ENCODE measurements at regions not wholly inside any gene's neighbourhood (a gene's known extent, or its start where the extent isn't known, plus 50 kb on each side); places are given as distances from the start of the nearest gene placed in this dataset.

DNA sequence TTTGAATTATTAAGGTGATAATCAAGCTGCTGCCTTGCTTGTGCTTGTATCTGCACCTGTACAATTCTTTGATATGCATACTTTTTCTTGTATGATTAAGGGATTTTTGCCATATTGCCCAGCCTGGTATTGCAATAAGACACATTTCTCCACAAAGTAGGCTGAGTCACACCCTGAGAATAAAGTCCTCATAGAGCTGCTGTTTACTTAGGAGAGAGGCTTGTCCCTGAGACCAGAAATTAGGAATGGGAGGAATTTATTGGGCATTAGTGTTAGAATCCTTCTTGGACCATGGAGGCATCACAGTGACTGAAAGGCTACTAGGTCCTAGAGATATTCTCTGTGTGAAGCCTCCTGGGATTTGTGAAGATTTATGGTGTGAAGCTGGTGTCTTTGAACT lies 506.8 kb upstream of the FBXO33 start:
- DNase-seq = no peak

DNA sequence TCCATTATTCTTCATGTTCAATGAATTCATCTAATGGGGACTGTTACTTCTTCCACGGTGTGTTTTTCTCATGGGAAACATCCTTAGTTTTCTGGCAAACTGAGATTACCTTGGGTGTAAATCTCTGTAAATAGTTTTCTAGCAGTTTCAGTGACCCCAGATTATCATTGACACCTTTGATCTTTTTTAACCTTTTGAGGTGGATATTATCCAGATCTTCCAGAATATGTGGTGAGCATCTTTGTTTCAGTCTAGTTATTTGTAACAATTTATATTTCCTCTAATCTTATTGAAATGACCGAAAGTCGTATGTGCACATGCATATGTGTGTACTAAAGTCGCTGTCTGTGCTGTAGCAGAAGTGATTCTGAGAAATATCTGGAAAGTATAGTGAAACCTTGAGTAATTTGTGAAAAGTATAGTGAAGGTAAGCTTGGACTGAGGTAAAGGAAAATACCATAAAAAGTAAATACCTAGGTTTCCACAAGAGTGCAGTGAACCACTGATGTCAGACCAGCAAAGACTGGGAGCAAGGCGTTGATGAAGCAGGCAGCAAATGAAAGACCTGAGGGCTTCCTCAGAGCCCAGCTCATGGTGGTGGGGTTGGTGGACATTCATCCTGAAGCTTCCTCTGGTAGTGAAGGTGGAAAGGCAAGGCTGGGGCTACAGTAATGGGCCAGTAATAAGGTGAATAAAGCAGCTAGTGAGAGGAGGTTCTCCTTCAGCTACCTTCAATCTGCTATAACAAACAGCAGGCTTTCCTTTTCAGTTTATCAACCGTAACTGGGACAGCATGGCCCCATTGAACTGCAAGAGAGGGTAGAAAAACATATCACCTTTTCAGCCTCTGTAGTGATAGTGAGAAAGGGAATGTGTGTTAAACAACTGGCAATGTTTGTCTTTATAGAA lies 480.2 kb upstream of the FBXO33 start:
- DNase-seq = no peak

DNA sequence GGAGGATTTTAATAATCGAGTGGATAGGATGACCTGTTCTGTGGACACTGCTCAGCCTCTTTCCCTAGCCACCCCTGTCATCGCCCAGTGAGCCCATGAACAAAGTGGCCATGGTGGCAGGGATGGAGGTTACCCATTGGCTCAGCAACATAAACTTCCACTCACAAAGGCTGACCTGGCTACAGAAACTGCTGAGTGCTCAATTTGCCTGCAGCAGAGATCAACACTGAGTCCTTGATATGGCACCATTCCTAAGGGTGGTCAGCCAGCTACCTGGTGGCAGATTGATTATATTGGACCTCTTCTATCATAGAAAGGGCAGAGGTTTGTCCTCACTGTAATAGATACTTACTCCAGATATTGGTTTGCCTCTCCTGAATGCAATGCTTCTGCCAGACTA lies 465.4 kb upstream of the FBXO33 start:
- DNase-seq = no peak

DNA sequence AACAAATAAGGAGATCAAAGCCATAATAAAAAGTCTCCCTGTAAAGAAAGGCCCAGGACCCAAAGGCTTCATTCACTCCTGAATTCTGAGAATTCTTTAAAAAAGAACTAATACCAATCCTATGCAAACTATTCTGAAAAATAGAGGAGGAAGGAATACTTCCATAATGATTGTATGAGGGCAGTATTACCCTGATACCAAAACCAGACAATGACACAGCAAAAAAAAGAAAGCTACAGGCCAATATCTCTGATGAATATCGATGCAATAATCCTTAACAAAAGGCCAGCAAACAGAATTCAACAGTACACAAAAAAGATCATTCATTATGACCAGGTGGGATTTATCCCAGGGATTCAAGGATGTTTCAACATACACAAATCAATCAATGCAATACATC lies 457.8 kb upstream of the FBXO33 start:
- DNase-seq = no peak

DNA sequence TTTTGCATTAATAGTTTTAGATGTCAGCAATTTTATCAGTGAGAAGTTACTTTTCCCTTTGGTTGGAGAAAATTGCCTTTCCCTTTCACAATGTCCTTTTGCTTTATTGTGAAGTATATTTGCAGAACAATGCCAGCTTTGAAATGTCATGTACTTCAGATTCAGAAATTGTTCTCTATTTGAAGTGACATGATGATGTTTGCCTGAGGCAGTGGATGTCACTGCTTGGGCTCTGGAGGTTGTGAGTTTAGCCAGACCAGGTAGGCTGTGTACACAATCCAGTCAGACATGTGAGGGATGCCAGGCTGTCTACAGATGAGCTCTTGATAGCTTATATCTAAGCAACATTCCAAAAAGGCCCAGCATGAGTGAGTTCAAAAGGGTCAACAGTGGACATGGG lies 451.9 kb upstream of the FBXO33 start:
- DNase-seq = no peak

DNA sequence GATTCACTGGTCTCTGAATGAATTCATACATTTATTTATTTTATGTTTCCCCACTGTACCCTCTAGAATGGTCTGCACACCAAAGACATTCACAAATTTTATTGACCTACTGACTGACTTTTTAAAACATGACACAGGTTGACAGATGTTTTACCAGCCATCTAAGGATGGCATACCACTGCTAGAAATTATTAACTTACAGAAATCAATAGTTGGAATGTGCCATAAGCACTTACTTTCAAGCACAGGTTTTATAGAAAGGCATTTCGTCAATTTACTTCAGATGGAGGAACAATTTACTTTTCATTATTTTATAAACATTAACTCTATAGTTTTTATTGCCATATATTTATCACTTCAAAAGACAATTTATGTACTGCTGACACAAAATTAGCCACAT lies 448.7 kb upstream of the FBXO33 start:
- no peak for DNase-seq

DNA sequence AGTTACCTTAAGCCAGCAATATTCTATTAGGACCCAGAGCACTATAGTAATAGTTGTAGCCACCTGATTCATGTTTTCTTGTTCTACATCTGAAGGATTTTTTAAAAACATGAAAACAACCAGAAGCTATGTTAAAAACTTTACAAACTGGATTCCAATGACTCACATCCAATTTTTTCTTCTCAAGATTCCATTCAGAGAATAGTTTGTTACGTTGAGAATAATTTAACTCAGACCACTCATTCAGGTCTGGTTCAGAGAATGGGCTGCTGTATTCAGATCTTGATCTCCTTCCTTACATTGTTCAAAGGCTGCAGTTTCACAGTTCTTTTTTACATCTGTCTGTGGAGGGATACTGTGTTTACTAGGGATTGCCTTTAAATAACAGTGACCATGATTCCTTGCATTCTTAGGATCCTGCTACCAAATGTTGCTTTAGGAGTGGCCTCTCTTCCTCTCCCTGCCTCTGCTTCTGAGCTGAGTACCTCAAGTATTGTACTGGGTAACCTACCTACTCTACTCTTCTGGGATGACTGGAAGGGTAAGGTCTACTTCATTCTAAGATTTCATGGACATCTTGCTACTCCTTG lies 448.0 kb upstream of the FBXO33 start:
- no peak for DNase-seq

DNA sequence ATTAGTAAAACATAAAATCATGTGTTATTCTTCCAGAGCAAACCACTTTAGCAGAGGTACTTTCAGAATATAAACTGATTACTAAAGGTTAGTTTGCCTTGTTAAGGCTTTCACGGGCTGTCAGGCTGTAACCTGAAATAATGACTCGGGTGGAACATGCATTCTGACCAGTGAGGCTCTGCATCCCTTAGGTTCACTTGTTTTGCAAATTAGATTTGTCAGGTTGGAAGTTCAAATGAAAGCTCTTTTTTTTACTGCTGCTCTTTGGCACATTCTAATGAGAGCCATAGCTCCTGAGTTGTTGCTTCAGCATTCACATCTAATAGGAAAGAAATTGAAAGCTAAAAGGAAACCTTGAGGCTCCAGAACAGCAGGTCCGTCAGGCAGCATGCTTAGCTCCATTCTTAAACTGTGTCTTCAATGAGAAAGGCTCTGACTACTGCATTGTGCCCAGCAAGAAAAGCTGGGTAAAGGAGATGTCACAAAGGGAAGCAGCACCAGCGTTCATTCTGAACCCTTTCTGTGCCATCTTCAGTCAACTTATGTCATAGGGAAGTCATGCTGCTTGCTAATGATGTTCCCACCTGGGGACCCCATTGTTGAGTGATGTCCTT lies 445.5 kb upstream of the FBXO33 start:
- DNase-seq = no peak

DNA sequence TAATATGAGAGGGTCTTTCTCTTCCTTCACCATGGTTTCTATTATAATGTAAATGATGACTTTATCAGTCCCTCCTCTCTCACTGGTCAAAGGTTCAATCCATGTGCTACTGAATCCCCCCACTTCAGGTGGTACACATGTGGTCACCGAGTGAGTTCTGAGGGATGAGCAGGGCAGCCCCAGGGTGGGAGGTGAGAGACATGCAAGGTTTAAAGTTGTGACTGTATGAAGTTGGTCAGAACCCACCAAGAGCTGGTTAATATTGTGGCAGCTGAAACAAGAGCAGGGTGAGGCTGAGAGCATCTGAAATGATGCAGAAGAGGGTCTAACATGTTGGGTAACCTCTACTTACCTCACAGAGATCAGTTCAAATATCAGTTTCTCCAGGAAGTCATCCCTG lies 444.7 kb upstream of the FBXO33 start:
- DNase-seq = no peak

DNA sequence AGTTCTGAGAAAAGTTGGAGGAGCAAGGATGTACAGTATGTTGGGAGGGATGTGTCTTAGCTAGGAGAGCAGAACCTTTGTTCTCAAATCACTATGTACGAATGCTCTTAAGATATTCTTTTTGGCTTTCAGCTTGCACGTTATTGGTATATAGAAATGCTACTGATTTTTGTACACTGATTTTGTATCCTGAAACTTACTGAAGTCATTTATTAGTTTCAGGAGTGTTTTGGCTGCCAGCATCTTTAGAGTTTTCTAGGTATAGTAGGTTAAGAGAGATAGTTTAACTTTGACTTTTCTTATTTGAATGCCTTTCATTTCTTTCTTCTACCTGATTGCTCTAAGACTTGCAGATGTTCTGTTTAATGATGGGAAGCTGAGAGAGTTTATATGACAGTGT lies 442.8 kb upstream of the FBXO33 start:
- DNase-seq = no peak

DNA sequence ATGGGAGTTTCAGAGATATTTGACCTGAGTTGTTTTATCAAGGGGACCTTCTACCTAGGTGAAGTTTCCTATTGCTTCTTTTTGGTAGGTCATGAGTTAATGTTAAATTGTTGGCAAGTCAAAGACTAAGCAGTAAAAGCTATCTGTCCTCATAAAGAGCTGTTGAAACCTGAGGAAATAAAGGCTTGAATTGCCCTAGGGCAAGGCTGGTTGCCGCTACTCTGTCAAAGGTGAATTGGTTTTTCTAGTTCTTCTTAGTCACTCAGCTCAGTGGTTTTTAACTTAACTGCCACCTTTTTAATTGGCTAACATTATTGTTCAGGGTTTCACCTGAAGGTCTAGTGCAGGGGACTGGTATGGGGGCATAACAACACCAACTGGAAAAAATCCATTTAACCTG lies 441.6 kb upstream of the FBXO33 start:
- no peak for DNase-seq

DNA sequence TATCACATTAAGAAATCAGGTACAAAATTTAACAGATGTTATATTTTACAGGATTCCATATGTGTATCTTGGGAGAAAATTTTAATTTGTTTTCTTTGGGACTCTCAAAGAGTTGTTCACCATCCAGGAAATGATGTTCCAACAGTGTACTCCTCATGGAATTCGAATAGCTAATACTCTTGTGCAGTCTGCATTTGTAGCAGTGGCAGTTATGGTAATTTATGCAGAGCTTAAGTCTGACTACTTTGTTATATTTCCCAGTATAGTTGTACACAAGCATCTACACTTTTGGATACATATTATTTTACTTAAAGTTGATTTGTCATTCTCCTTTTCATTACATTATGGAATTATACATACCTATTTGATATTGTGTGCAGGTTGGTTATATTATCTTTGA lies 436.7 kb upstream of the FBXO33 start:
- no peak for DNase-seq

DNA sequence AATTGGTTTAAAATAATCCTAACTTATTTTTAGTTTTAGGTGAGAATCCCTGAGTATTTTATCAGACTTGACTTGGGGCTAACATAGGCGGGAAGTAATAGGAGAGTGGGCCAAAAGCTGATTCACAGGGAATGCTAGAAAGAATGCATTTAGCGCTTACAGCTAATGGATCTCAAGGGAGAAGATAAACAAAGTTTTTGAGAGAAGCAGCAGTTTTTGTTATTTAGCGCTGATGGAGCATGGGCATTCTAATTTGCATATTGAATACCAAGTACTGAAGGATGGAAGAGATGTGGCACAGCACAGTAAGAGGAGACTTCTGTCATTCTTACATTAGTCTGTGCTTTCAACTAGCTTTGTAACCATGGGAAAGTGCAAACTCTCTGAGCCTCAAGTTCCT lies 436.0 kb upstream of the FBXO33 start:
- no peak for DNase-seq

DNA sequence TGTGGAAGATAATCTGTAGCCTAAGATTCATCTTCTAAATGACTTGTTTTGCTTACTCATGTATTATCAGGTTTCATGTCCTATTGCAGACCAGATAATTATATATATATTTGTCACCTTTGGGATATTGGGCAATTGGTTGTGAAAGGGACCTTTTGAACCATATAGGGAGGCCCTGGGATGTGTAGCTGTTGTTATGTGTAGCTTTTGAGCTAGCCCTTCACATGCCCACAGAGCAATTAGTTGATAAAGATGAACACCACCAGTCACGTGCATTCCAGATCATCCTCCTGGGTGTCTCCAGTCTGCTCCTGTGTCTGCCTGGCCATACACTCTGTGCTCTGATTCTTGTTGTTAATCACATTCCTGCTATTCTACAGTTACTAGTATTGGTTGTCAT lies 431.2 kb upstream of the FBXO33 start:
- DNase-seq = no peak

DNA sequence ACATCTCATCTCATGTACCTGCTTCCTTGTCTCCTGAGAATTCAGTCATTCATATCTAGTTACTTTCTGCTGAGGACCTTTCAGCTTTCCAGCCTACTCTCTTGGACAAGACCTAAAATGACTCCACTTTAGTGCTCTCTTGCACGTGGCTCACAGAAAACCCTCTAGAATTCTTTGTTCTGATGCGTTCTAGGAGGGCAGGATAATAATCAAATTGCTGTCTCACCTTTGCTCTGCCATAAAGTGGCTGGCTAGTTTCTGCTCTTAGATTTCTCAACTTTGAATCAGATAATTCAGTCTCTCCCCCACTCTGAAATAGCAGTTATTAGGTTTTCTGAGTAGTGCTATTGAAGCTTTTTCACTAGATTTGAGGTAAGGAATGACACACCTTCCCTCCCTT lies 429.5 kb upstream of the FBXO33 start:
- no peak for DNase-seq

DNA sequence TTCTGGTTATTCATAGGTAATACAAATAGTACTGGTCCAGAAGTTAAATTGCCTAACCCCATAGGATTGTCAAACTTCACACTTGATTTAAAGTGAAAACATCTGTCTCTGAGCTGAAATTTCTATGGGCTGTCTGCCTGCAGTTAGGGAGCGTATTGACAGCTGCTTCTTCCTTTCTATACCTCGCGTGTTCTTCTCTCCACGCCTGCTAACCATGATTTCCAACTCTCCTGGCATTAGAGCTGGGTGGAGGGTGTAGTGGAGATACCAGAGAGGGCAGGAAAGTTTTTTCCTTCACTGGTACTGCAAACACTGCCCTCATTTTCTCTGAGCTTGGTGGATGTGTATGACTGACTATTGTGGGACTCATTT lies 429.0 kb upstream of the FBXO33 start:
- DNase-seq = no peak

DNA sequence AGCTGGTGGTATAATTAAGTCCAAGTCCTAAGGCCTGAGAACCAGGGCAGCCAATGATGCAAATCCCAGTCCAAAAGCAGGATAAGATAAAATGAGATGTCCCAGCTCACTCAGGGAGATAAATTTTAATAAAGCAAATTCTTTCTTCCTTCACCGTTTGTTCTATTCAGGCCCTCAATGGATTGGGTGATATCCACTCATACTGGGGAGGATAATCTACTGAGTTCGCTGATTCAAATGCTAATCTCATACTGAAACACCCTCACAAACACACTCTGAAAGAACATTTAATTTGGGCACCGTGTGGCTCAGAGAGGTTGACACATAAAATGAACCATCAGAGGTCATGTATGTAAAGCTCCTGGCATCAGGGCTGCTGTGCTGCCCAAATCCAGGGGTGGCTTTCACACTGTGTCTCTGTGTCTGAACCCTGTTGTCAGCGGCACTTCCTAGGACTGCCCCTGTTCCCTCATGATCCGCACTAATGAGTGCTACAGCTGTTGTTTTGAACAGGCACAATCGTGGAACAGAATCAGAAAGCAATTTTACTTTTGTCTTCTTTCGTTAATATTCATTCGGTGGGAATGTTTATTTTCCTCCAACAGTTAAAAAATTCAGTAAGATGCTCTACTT lies 428.5 kb upstream of the FBXO33 start:
- DNase-seq = no peak

DNA sequence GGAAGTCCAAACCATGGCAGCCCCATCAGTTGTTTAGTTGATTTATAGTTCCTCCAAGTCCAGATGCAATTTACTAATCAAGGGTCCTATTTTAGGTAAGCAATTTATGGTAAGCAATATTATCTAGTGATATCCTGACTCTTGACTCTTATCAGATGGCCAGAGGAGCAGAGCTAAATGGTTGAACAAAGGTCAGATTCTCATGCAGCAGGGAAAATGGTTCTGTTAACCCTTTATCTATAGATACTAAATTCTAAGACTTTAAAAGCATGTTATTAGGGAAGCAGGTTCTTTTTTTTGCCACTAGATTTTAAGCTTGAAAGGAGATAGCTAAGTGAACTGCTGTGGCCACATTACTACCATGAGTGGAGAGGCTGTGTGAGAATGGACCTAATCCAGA lies 427.1 kb upstream of the FBXO33 start:
- no peak for DNase-seq

DNA sequence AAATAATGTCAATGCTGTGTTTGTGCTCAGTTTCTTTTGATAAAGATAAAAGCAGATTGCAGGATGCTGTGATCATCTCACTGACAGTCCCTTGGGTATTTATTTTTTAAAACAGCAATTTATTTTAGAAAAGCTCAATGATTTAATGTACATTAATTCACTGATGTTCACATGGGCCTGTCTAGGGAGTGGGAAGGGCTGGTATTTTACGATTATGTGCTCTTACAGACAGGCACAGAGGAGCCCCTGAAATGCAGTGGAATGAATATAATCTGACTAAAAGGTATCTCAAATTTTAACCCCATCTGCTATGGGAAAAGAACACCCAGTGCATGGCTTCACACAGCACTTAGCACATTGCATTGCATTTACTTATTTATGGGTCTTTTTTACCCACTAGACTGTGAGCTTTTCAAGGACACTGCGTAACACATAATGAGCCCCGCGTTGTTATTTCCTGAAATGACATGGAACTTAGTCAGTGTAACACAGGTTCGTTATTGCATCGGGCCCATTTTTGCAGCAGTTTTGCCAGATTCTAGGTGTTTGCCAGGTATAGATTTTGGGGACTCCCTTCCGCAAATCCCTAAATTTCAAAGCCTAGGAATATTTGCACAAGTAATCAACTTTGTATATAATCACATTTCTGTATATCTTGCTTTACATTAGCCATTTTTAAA lies 425.3 kb upstream of the FBXO33 start:
- DNase-seq = no peak

DNA sequence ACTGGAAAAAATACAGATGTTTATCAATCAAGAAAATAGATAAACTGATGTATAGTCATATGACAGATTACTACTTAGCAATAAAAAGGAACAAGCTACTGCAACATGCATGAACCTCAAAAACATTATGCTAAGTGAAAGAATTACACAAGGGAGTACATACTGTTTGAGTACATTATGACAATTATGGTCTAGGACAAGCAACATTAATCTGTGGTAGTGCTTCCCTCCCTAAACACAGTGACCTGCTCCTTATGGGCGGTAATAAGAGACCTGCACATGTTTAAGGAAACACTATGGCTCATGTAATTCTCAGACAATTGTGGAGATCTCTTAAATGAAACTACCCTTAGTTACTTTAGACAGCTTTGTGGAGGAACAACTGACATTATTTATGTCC lies 421.2 kb upstream of the FBXO33 start:
- no peak for DNase-seq

DNA sequence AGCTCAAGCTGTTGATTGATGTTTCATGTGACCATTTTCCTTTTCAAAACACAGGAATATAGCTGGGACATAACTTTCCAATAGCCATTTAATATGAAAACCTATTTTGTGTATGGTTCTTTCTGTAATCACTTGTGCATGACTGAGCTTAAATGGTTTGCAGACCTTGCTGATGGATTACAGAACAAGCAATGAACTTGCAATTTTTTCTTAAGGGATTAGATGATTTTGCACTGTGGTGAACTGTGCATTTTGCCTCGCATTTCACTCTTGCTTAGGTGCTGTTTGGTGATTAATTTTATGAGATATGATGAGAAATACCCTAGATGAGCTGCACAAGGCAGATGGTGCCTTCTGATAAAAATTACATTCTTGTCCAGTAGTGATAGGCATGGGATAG lies 419.0 kb upstream of the FBXO33 start:
- no peak for DNase-seq

DNA sequence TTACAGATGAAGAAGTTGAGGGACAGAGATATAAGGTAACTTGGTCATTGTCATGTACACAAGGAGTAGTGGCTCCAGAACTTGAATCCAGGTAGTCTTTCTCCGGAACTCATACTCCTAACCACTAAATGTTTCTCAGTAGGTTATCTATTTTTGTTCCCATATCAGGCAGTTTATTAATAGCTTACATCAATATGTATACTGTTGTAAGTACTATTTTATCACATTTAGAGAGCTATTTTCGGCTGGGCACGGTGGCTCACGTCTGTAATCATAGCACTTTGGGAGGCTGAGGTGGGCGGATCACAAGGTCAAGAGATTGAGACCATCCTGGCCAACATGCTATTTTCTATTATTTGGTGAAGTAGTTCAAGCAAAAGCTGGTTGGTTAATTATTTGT lies 415.6 kb upstream of the FBXO33 start:
- DNase-seq = no peak

DNA sequence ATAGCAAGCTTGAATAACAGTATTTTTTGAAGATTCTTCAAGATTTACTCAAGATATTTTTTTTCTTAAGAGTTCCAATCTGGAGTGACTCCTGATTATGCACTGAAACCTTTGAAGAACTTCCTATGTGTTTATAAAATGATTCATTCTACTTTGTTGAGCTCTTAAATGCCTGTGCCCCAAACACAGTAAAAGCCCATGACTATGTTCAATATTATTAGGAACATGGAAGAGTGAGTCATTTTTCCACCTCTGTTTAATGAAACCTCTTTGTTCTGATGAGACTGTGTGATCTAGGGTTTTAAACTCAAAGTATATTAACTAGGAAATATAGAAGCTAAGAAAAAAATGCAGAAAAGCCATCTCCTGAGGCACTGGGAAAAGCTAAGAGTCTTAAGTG lies 415.0 kb upstream of the FBXO33 start:
- DNase-seq = no peak
